Neural cell (in vitro differentiated cells): ENCODE measurements at regions not wholly inside any gene's neighbourhood (a gene's known extent, or its start where the extent isn't known, plus 50 kb on each side); places are given as distances from the start of the nearest gene placed in this dataset.

ENCODE experiments used
- CTCF ChIP-seq: fragments of 450-650 bp; IDR thresholded peaks from 2 replicates; pipeline ENCODE4 v1.5.1; 2014; ENCODE audit warnings: antibody characterized with exemption, mild to moderate bottlenecking, moderate library complexity; ENCODE audit not compliant: poor library complexity, severe bottlenecking
- EZH2 ChIP-seq: fragments of 200-600, 300-800 bp; shearing (Covaris generic), sonication (generic); IDR thresholded peaks from 2 replicates; pipeline ENCODE4 v1.6.1; 2014; ENCODE audit warnings: antibody characterized with exemption, low read length, borderline replicate concordance, mild to moderate bottlenecking; ENCODE audit not compliant: insufficient read depth, poor library complexity, severe bottlenecking
- POLR2AphosphoS5 ChIP-seq: IDR thresholded peaks from 2 replicates; pipeline ENCODE4 v1.6.1; 2012
- RAD21 ChIP-seq: fragments of 450-650 bp; conservative IDR thresholded peaks from 2 replicates; pipeline ENCODE4 v1.6.1; 2014; ENCODE audit warnings: antibody characterized with exemption, mild to moderate bottlenecking, moderate library complexity
- REST ChIP-seq: IDR thresholded peaks from 2 replicates; pipeline ENCODE4 v1.6.1; 2012; ENCODE audit warnings: borderline replicate concordance
- SMC3 ChIP-seq: fragments of 450-650 bp; conservative IDR thresholded peaks from 2 replicates; pipeline ENCODE4 v1.6.1; 2014; ENCODE audit warnings: antibody characterized with exemption, mild to moderate bottlenecking, moderate library complexity; ENCODE audit not compliant: poor library complexity
- TAF1 ChIP-seq: IDR thresholded peaks from 2 replicates; pipeline ENCODE4 v1.6.1; 2012; ENCODE audit warnings: low read depth

- TF ChIP-seq TAF1 (no peak), CTCF (no peak), RAD21 (no peak), REST (no peak), SMC3 (no peak), POLR2AphosphoS5 (no peak), EZH2 (no peak)
Observed at GRCh38 chrX:139360356-139360755, 170.2 kb upstream of the F9 start.
